ENCODE measurements at regions not wholly inside any gene's neighbourhood (a gene's known extent, or its start where the extent isn't known, plus 50 kb on each side); places are given as distances from the start of the nearest gene placed in this dataset.
"Not testable (repeated sequence)": the region's sequence is repeated elsewhere in the genome, so short reads cannot be mapped to it uniquely, and the experiment has no call there.

DNA sequence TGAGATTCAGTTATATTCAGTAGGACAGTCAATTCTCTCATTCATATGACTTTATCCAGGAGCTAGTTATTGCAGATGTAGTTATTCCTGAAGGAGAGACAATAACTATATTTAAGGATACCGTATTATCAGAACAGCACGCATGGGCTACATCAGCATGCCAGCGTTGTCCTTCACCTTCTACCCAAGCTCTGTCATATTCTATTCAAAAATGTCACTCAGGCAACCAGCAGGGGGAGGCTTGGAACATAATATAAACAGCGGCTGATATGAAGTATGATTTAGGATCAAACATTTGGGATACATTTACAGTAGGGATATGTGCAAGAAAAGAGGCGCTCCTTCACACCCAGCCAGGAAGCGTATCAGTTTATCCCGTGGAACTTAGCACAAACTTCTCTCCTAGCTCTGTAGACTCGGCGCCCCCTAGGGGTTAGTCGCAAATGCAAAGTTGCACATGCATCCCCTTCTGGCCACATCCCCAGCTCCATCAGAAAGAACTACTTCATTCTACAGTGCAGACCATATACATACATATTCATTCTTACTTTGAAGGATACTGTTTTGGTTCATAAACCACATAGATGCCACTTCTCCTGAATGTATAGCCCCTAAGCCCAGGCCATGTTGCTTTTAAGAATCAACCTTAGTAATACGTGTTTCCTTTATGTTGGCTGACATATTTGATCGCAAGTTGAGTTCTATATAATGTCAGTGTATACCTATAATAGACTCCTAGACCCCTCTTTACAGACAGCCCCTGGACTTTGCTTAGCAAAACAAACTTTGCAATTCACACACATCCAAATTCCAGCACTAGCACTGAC lies 759.4 kb downstream of the ADCYAP1 start:
- DNase-seq, result no peak
- H3K4me3 ChIP-seq (ENCODE audit: insufficient read depth, low read depth, low read length, poor library complexity, severe bottlenecking), result no peak overlapping the region
- H3K27me3 ChIP-seq (replicated peaks; ENCODE audit: control insufficient read depth, insufficient read depth, low read length, poor library complexity, severe bottlenecking), result no peaks in the 10 kb centered on the region
- H3K36me3 ChIP-seq (ENCODE audit: control insufficient read depth, insufficient read depth, low read length), result no peaks in the 10 kb centered on the region
- no peaks in the 10 kb centered on the region for H3K4me1 ChIP-seq (ENCODE audit: control insufficient read depth, insufficient read depth, low read length, poor library complexity, severe bottlenecking)
- no peak overlapping the region for H3K27ac ChIP-seq (ENCODE audit: insufficient read depth, low read length, poor library complexity, severe bottlenecking)
- no peaks in the 10 kb centered on the region for H3K9me3 ChIP-seq (ENCODE audit: control insufficient read depth, low read length)

GRCh38 chr18:1665079-1665478 lies 760.4 kb downstream of the ADCYAP1 start:
- Histone ChIP-seq H3K4me1 (ENCODE audit: control insufficient read depth, insufficient read depth, low read length, poor library complexity, severe bottlenecking) (no peaks in the 10 kb centered on the region), H3K27ac (ENCODE audit: insufficient read depth, low read length, poor library complexity, severe bottlenecking) (no peak overlapping the region), H3K9me3 (ENCODE audit: control insufficient read depth, low read length) (no peaks in the 10 kb centered on the region), H3K27me3 (replicated peaks; ENCODE audit: control insufficient read depth, insufficient read depth, low read length, poor library complexity, severe bottlenecking) (no peaks in the 10 kb centered on the region), H3K36me3 (ENCODE audit: control insufficient read depth, insufficient read depth, low read length) (no peaks in the 10 kb centered on the region), H3K4me3 (ENCODE audit: insufficient read depth, low read depth, low read length, poor library complexity, severe bottlenecking) (no peak overlapping the region)
- no peak for DNase-seq

- Histone ChIP-seq H3K27ac (ENCODE audit: insufficient read depth, low read length, poor library complexity, severe bottlenecking) (no peak overlapping the region), H3K9me3 (ENCODE audit: control insufficient read depth, low read length) (no peaks in the 10 kb centered on the region), H3K4me1 (ENCODE audit: control insufficient read depth, insufficient read depth, low read length, poor library complexity, severe bottlenecking) (no peaks in the 10 kb centered on the region), H3K36me3 (ENCODE audit: control insufficient read depth, insufficient read depth, low read length) (no peaks in the 10 kb centered on the region), H3K4me3 (ENCODE audit: insufficient read depth, low read depth, low read length, poor library complexity, severe bottlenecking) (no peak overlapping the region), H3K27me3 (replicated peaks; ENCODE audit: control insufficient read depth, insufficient read depth, low read length, poor library complexity, severe bottlenecking) (no peaks in the 10 kb centered on the region)
- DNase-seq, result no peak
Observed at GRCh38 chr18:1668279-1668678, 763.6 kb downstream of the ADCYAP1 start.

DNA sequence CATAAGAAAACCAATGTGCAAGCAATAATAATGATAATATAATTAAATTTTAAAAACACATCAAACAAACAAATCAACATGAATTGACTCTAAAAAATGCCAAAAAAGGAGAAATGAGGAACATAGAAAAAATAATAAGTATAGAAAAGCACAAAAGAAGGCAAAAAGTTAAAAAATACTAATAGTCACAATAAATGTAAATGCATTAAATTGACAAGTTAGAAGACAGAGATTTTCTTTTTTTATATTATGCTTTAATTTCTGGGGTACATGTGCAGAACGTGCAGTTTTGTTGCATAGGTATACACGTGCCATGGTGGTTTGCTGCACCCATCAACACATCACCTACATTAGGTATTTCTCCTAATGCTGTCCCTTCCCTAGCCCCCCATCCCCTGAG lies 767.0 kb downstream of the ADCYAP1 start:
- not testable (repeated sequence) for DNase-seq; H3K4me3 ChIP-seq (ENCODE audit: insufficient read depth, low read depth, low read length, poor library complexity, severe bottlenecking); H3K36me3 ChIP-seq (ENCODE audit: control insufficient read depth, insufficient read depth, low read length); H3K27ac ChIP-seq (ENCODE audit: insufficient read depth, low read length, poor library complexity, severe bottlenecking); H3K4me1 ChIP-seq (ENCODE audit: control insufficient read depth, insufficient read depth, low read length, poor library complexity, severe bottlenecking); H3K9me3 ChIP-seq (ENCODE audit: control insufficient read depth, low read length); H3K27me3 ChIP-seq (replicated peaks; ENCODE audit: control insufficient read depth, insufficient read depth, low read length, poor library complexity, severe bottlenecking)

GRCh38 chr18:1676387-1676786 lies 771.7 kb downstream of the ADCYAP1 start:
- Histone ChIP-seq H3K27me3 (replicated peaks; ENCODE audit: control insufficient read depth, insufficient read depth, low read length, poor library complexity, severe bottlenecking) (no peaks in the 10 kb centered on the region), H3K4me3 (ENCODE audit: insufficient read depth, low read depth, low read length, poor library complexity, severe bottlenecking) (no peak overlapping the region)

DNA sequence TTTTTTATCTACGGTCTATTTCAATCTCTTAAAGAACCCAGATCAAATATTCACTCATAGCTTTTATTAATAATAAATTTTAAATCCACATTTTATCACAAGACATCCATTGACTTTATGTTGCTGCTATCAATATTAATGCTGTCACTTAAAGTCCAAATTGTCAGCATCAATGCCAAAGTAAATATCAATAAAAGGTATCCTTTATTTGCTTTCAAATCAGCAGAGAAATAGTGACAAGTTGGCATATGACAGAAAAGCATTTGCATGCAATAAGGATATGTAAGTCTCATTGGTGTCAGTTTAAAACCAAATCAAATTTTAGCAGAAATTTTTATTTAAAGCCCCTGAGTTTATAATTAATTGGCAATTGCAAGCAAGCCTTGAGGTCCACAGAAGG lies 775.4 kb downstream of the ADCYAP1 start:
- Histone ChIP-seq H3K4me1 (ENCODE audit: control insufficient read depth, insufficient read depth, low read length, poor library complexity, severe bottlenecking) (no peaks in the 10 kb centered on the region), H3K9me3 (ENCODE audit: control insufficient read depth, low read length) (no peaks in the 10 kb centered on the region), H3K27me3 (replicated peaks; ENCODE audit: control insufficient read depth, insufficient read depth, low read length, poor library complexity, severe bottlenecking) (no peaks in the 10 kb centered on the region), H3K36me3 (ENCODE audit: control insufficient read depth, insufficient read depth, low read length) (no peaks in the 10 kb centered on the region), H3K27ac (ENCODE audit: insufficient read depth, low read length, poor library complexity, severe bottlenecking) (no peak overlapping the region), H3K4me3 (ENCODE audit: insufficient read depth, low read depth, low read length, poor library complexity, severe bottlenecking) (no peak overlapping the region)
- no peak for DNase-seq

More at GRCh38 chr18:1676387-1676786, 771.7 kb downstream of the ADCYAP1 start:
- H3K9me3 ChIP-seq (ENCODE audit: control insufficient read depth, low read length), result no peaks in the 10 kb centered on the region
- no peaks in the 10 kb centered on the region for H3K36me3 ChIP-seq (ENCODE audit: control insufficient read depth, insufficient read depth, low read length)
- H3K4me1 ChIP-seq (ENCODE audit: control insufficient read depth, insufficient read depth, low read length, poor library complexity, severe bottlenecking), result no peaks in the 10 kb centered on the region
- DNase-seq, result no peak
- no peak overlapping the region for H3K27ac ChIP-seq (ENCODE audit: insufficient read depth, low read length, poor library complexity, severe bottlenecking)

GRCh38 chr18:1691863-1692262 lies 787.2 kb downstream of the ADCYAP1 start:
- no peak overlapping the region for H3K4me3 ChIP-seq (ENCODE audit: insufficient read depth, low read depth, low read length, poor library complexity, severe bottlenecking)
- H3K36me3 ChIP-seq (ENCODE audit: control insufficient read depth, insufficient read depth, low read length), result no peaks in the 10 kb centered on the region
- no peak overlapping the region for H3K27ac ChIP-seq (ENCODE audit: insufficient read depth, low read length, poor library complexity, severe bottlenecking)
- no peaks in the 10 kb centered on the region for H3K9me3 ChIP-seq (ENCODE audit: control insufficient read depth, low read length)
- H3K4me1 ChIP-seq (ENCODE audit: control insufficient read depth, insufficient read depth, low read length, poor library complexity, severe bottlenecking), result no peaks in the 10 kb centered on the region
- no peaks in the 10 kb centered on the region for H3K27me3 ChIP-seq (replicated peaks; ENCODE audit: control insufficient read depth, insufficient read depth, low read length, poor library complexity, severe bottlenecking)
- no peak for DNase-seq

- Histone ChIP-seq H3K9me3 (ENCODE audit: control insufficient read depth, low read length) (no peaks in the 10 kb centered on the region), H3K36me3 (ENCODE audit: control insufficient read depth, insufficient read depth, low read length) (no peaks in the 10 kb centered on the region), H3K27ac (ENCODE audit: insufficient read depth, low read length, poor library complexity, severe bottlenecking) (no peak overlapping the region), H3K4me3 (ENCODE audit: insufficient read depth, low read depth, low read length, poor library complexity, severe bottlenecking) (no peak overlapping the region), H3K27me3 (replicated peaks; ENCODE audit: control insufficient read depth, insufficient read depth, low read length, poor library complexity, severe bottlenecking) (no peaks in the 10 kb centered on the region), H3K4me1 (ENCODE audit: control insufficient read depth, insufficient read depth, low read length, poor library complexity, severe bottlenecking) (no peaks in the 10 kb centered on the region)
- DNase-seq, result no peak
Observed at GRCh38 chr18:1708006-1708405, 803.3 kb downstream of the ADCYAP1 start.

- Histone ChIP-seq H3K36me3 (ENCODE audit: control insufficient read depth, insufficient read depth, low read length) (no peaks in the 10 kb centered on the region), H3K4me3 (ENCODE audit: insufficient read depth, low read depth, low read length, poor library complexity, severe bottlenecking) (no peak overlapping the region), H3K27ac (ENCODE audit: insufficient read depth, low read length, poor library complexity, severe bottlenecking) (no peak overlapping the region), H3K4me1 (ENCODE audit: control insufficient read depth, insufficient read depth, low read length, poor library complexity, severe bottlenecking) (no peaks in the 10 kb centered on the region), H3K27me3 (replicated peaks; ENCODE audit: control insufficient read depth, insufficient read depth, low read length, poor library complexity, severe bottlenecking) (no peaks in the 10 kb centered on the region), H3K9me3 (ENCODE audit: control insufficient read depth, low read length) (no peaks in the 10 kb centered on the region)
- DNase-seq, result no peak
Observed at GRCh38 chr18:1710114-1710513, 805.4 kb downstream of the ADCYAP1 start.

DNA sequence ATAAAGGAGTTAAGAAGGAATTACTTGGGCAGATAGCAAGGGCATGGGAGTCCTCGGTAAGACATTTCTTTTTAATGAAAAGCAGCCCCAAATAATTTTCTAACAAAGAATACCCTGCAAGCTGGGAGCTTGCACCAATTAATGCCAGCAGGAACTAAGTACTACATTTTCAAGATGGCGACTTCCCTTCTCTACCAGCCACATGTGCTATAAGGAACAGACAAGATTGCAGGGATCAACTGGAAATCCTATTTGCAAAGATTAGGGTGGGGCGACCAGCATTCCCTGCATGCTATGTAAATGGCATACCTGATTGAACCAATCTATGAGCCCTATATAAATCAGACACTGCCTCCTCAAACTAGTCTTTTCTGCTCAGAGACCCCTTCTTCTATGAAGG lies 827.5 kb downstream of the ADCYAP1 start:
- H3K9me3 ChIP-seq (ENCODE audit: control insufficient read depth, low read length), result no peaks in the 10 kb centered on the region
- H3K4me1 ChIP-seq (ENCODE audit: control insufficient read depth, insufficient read depth, low read length, poor library complexity, severe bottlenecking), result no peaks in the 10 kb centered on the region
- H3K27ac ChIP-seq (ENCODE audit: insufficient read depth, low read length, poor library complexity, severe bottlenecking), result no peak overlapping the region
- no peak overlapping the region for H3K4me3 ChIP-seq (ENCODE audit: insufficient read depth, low read depth, low read length, poor library complexity, severe bottlenecking)
- no peaks in the 10 kb centered on the region for H3K36me3 ChIP-seq (ENCODE audit: control insufficient read depth, insufficient read depth, low read length)
- no peaks in the 10 kb centered on the region for H3K27me3 ChIP-seq (replicated peaks; ENCODE audit: control insufficient read depth, insufficient read depth, low read length, poor library complexity, severe bottlenecking)
- DNase-seq, result no peak
